SK-N-SH (cell line): ENCODE measurements at regions not wholly inside any gene's neighbourhood (a gene's known extent, or its start where the extent isn't known, plus 50 kb on each side); places are given as distances from the start of the nearest gene placed in this dataset.

Experiments used
- CTCF ChIA-PET: fragments of 300-600, 350-600 bp; formaldehyde crosslinking; extraction: SDS; loops from one replicate; lab custom pipeline; 2021; lab: Yijun Ruan, JAX
- POLR2A ChIA-PET: fragments of 350-600 bp; sonication (Branson Sonifier 250); formaldehyde crosslinking; extraction: SDS; loops from one replicate; lab custom pipeline; 2020; ENCODE audit warnings: antibody characterized with exemption, inconsistent platforms; lab: Yijun Ruan, JAX
- DNase-seq: peaks from one replicate; pipeline ENCODE4 v3.0.0; 2012
- H2AFZ ChIP-seq: fragments of 200-600 bp; sonication (generic); 2 replicates; pipeline ENCODE4 v1.8.1; 2016; ENCODE audit warnings: antibody characterized with exemption, mild to moderate bottlenecking, low read depth
- H3F3A ChIP-seq: fragments of 200-600 bp; sonication (generic); replicated peaks from 2 replicates; pipeline ENCODE3; 2016; ENCODE audit warnings: antibody characterized with exemption, mild to moderate bottlenecking; ENCODE audit not compliant: insufficient read depth
- H3K27ac ChIP-seq, 2 experiments: fragments of 200-500 bp in 1 of 2; fragments of 200-600 bp in 1 of 2; sonication (Bioruptor generic) in 1 of 2; sonication (generic), shearing (Covaris generic) in 1 of 2; 2 replicates each; pipeline versions ENCODE4 v1.5.1 to v1.6.1; 2014 to 2016; ENCODE audit warnings: low read depth in 2 of 2, inconsistent platforms in 1 of 2, low read length in 1 of 2, mild to moderate bottlenecking in 1 of 2, mixed read lengths in 1 of 2
- H3K27me3 ChIP-seq: fragments of 200-600 bp; sonication (generic), shearing (Covaris generic); 2 replicates; pipeline ENCODE4 v1.6.1; 2016; ENCODE audit warnings: mixed run types; ENCODE audit not compliant: insufficient read depth
- H3K36me3 ChIP-seq, 2 experiments: fragments of 200-500 bp in 1 of 2; fragments of 200-600 bp in 1 of 2; sonication (Bioruptor generic) in 1 of 2; sonication (generic) in 1 of 2; replicated peaks in 1 of 2; 2 replicates each; pipeline versions ENCODE3 to v1.5.1; 2014 to 2016; ENCODE audit warnings: low read length in 1 of 2, mild to moderate bottlenecking in 1 of 2; ENCODE audit not compliant: insufficient read depth in 2 of 2, control insufficient read depth in 1 of 2
- H3K4me1 ChIP-seq, 2 experiments: fragments of 200-500 bp in 1 of 2; fragments of 200-600 bp in 1 of 2; sonication (Bioruptor generic) in 1 of 2; sonication (generic), shearing (Covaris generic) in 1 of 2; 2 replicates each; pipeline versions ENCODE4 v1.5.1 to v1.6.1; 2014 to 2016; ENCODE audit warnings: low read depth in 1 of 2, low read length in 1 of 2, mixed run types in 1 of 2; ENCODE audit not compliant: insufficient read depth in 2 of 2, control insufficient read depth in 1 of 2
- H3K4me2 ChIP-seq: fragments of 200-600 bp; sonication (generic), shearing (Covaris generic); 2 replicates; pipeline ENCODE4 v1.6.1; 2017; ENCODE audit warnings: mixed run types
- H3K4me3 ChIP-seq, 2 experiments: fragments of 200-500 bp in 1 of 2; fragments of 200-600 bp in 1 of 2; sonication (Bioruptor generic) in 1 of 2; sonication (generic), shearing (Covaris generic) in 1 of 2; 2 replicates each; pipeline versions ENCODE4 v1.5.1 to v1.8.1; 2014 to 2016; ENCODE audit warnings: low read depth in 2 of 2, inconsistent platforms in 1 of 2, low read length in 1 of 2, mild to moderate bottlenecking in 1 of 2, mixed read lengths in 1 of 2, moderate library complexity in 1 of 2
- H3K79me2 ChIP-seq: fragments of 200-600 bp; sonication (generic); 2 replicates; pipeline ENCODE4 v1.8.1; 2017; ENCODE audit warnings: mild to moderate bottlenecking; ENCODE audit not compliant: insufficient read depth
- H3K9ac ChIP-seq: fragments of 200-600 bp; sonication (generic); 2 replicates; pipeline ENCODE4 v1.6.1; 2017; ENCODE audit warnings: mixed run types
- H3K9me2 ChIP-seq: fragments of 200-600 bp; sonication (generic); 2 replicates; pipeline ENCODE4 v1.6.1; 2017; ENCODE audit warnings: mixed run types
- H3K9me3 ChIP-seq: fragments of 200-600 bp; sonication (generic); 2 replicates; pipeline ENCODE4 v1.6.1; 2017; ENCODE audit warnings: mixed run types, mild to moderate bottlenecking, moderate library complexity
- H4K20me1 ChIP-seq: fragments of 200-600 bp; sonication (generic); 2 replicates; pipeline ENCODE4 v1.6.1; 2017; ENCODE audit warnings: mild to moderate bottlenecking, mixed run types; ENCODE audit not compliant: insufficient read depth
- FOSL2 ChIP-seq: IDR thresholded peaks from 2 replicates; pipeline ENCODE4 v1.4.0; 2012; ENCODE audit warnings: low read depth, mild to moderate bottlenecking, moderate library complexity, borderline replicate concordance
- FOXJ3 ChIP-seq: sonication (generic); formaldehyde crosslinking; IDR thresholded peaks from 2 replicates; pipeline ENCODE4 v1.5.1; 2020; ENCODE audit warnings: mild to moderate bottlenecking, missing genetic modification reagents
- FOXM1 ChIP-seq: IDR thresholded peaks from 2 replicates; pipeline ENCODE4 v1.4.0; 2012; ENCODE audit warnings: low read depth, mild to moderate bottlenecking
- IRF3 ChIP-seq: fragments of 150-350 bp; IDR thresholded peaks from 2 replicates; pipeline ENCODE4 v1.6.1; 2016; ENCODE audit warnings: mild to moderate bottlenecking, low read depth, low read length
- MEF2A ChIP-seq: IDR thresholded peaks from 2 replicates; pipeline ENCODE4 v1.4.0; 2012; ENCODE audit warnings: low read depth, borderline replicate concordance
- MXI1 ChIP-seq: IDR thresholded peaks from 2 replicates; pipeline ENCODE4 v1.6.1; 2012; ENCODE audit warnings: mild to moderate bottlenecking, low read depth, low read length, improper control_type of control experiment
- PBX3 ChIP-seq: IDR thresholded peaks from 2 replicates; pipeline ENCODE4; 2012
- RAD21 ChIP-seq: IDR thresholded peaks from 2 replicates; pipeline ENCODE4 v1.6.1; 2012; ENCODE audit warnings: mild to moderate bottlenecking, low read length
- REST ChIP-seq: IDR thresholded peaks from 2 replicates; pipeline ENCODE4 v1.6.1; 2012; ENCODE audit warnings: mild to moderate bottlenecking, low read depth, low read length, moderate library complexity
- RFX5 ChIP-seq: IDR thresholded peaks from 2 replicates; pipeline ENCODE4 v1.6.1; 2012; ENCODE audit warnings: mild to moderate bottlenecking, improper control_type of control experiment, low read length
- SMC3 ChIP-seq: IDR thresholded peaks from 2 replicates; pipeline ENCODE4 v1.6.1; 2012; ENCODE audit warnings: low read depth, low read length, improper control_type of control experiment
- TCF12 ChIP-seq: IDR thresholded peaks from 2 replicates; pipeline ENCODE4 v1.4.0; 2012
- TEAD4 ChIP-seq: IDR thresholded peaks from 2 replicates; pipeline ENCODE4 v1.4.0; 2012; ENCODE audit warnings: mild to moderate bottlenecking, borderline replicate concordance; ENCODE audit not compliant: insufficient read depth
- USF2 ChIP-seq: fragments of 150-350 bp; IDR thresholded peaks from 2 replicates; pipeline ENCODE4 v1.6.1; 2017; ENCODE audit warnings: antibody characterized with exemption, low read length, low read depth, borderline replicate concordance
- WGBS: methylation state at CpG from one replicate; pipeline ENCODE4 v1.1.6; 2017; ENCODE audit warnings: low lambda C conversion rate; 5-methylcytosine and 5-hydroxymethylcytosine counted together

DNA sequence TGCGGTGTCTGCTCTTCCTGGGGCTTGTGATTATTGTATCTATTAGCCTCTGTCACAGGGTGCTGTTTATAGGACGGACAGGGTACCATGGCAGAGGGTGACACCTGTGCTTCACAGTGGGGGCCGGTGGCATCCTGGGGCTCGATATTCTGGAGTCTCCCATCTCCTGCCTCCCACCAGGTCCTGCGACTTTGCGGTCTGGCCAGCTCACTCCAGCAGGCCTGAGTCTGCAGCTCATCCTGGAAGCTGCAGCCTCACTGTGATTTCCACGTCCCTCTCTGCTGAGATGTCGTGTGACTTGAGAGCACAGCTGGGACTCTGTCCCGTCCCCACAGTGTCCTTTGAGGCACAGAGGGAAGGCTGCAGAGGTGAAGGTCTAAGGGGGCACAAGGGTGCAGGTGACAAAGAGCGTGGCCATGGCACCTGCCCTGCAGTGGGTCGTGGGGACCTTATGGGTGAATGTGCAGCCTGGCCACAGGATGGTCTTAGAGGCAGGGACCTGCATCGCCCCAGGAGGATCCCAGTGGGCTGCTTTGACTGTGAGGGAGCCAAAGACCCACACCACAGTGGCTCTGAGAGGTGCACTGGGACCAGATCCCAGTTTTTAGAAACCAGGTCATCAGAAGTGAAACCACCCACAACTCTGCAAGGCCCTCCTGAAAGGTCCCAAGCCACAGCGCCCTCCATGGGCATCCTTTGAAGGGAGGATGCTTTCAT is 172.8 kb downstream of the KLF13 start:
- no peak overlapping the region for H3K4me3 ChIP-seq
- no peak for DNase-seq
- POLR2A ChIA-PET, result no interaction called here
- H3K9me3 ChIP-seq, result no peaks in the 10 kb centered on the region
- CTCF ChIA-PET, result interaction anchor here (1.1 to 3.7 kb wide), 6 partner anchors 9 to 370 kb away, joined by 3 to 26 read pairs (median 6); no protein-coding TSS in a partner anchor
- H3F3A ChIP-seq, result no peaks in the 10 kb centered on the region
- no peaks in the 10 kb centered on the region for H3K79me2 ChIP-seq
- no peaks in the 10 kb centered on the region for H3K27me3 ChIP-seq
- no peaks in the 10 kb centered on the region for H4K20me1 ChIP-seq
- no peak overlapping the region for H2AFZ ChIP-seq
- no peaks in the 10 kb centered on the region for H3K9me2 ChIP-seq
- H3K4me2 ChIP-seq, result no peak overlapping the region
- no peak overlapping the region; a peak in 1 of 4 replicates for H3K27ac ChIP-seq
- TF ChIP-seq REST (no peak), FOXJ3 (CRISPR knock-in tag) (no peak), FOXM1 (no peak), PBX3 (no peak), RAD21 (no peak), RFX5 (no peak), FOSL2 (no peak), SMC3 (no peak), MXI1 (no peak), TCF12 (no peak), TEAD4 (no peak), USF2 (no peak), MEF2A (no peak), IRF3 (no peak)
- 52% methylated on average over 7 of the region's 13 CpGs for WGBS
- no peak overlapping the region for H3K9ac ChIP-seq
- no peaks in the 10 kb centered on the region for H3K36me3 ChIP-seq
- H3K4me1 ChIP-seq, result peaks cover 0 to 21% of the 10 kb centered on the region in 2 experiments; a peak in 2 of 4 replicates
